ENCODE measurements at regions not wholly inside any gene's neighbourhood (a gene's known extent, or its start where the extent isn't known, plus 50 kb on each side); places are given as distances from the start of the nearest gene placed in this dataset.

- no peak for ATAC-seq
- DNase-seq, result no peak
- H3K36me3 ChIP-seq (ENCODE audit: low read depth), result no peaks in the 10 kb centered on the region
- no peak for TF ChIP-seq CTCF (IDR thresholded peaks at IDR 0.05)
- H3K4me1 ChIP-seq (ENCODE audit: low read depth), result no peaks in the 10 kb centered on the region
- no peaks in the 10 kb centered on the region for H3K9me3 ChIP-seq
- intact Hi-C loops (cut with DNase I, micrococcal nuclease), result no loop called here
- H3K4me3 ChIP-seq, result no peak overlapping the region
These were observed 57.6 kb downstream of the SMIM38 start for GRCh38 chr11:69213316-69213715.

- intact Hi-C loops (cut with DNase I, micrococcal nuclease), result no loop called here
- ATAC-seq, result no peak
- no peak for TF ChIP-seq CTCF (IDR thresholded peaks at IDR 0.05)
These were observed 58.2 kb downstream of the SMIM38 start for GRCh38 chr11:69213964-69214363.

GRCh38 chr11:69215216-69215615 is 59.5 kb downstream of the SMIM38 start:
- H3K4me1 ChIP-seq (ENCODE audit: low read depth), result no peaks in the 10 kb centered on the region
- ATAC-seq (no peak), DNase-seq (no peak)
- intact Hi-C loops (cut with DNase I, micrococcal nuclease), result no loop called here
- TF ChIP-seq CTCF (IDR thresholded peaks at IDR 0.05), result no peak
- no peak overlapping the region for H3K4me3 ChIP-seq
- H3K36me3 ChIP-seq (ENCODE audit: low read depth), result no peaks in the 10 kb centered on the region
- no peaks in the 10 kb centered on the region for H3K9me3 ChIP-seq

More at GRCh38 chr11:69213964-69214363, 58.2 kb downstream of the SMIM38 start:
- H3K4me1 ChIP-seq (ENCODE audit: low read depth), result no peaks in the 10 kb centered on the region
- DNase-seq, result no peak
- no peak overlapping the region for H3K4me3 ChIP-seq
- H3K9me3 ChIP-seq, result no peaks in the 10 kb centered on the region
- no peaks in the 10 kb centered on the region for H3K36me3 ChIP-seq (ENCODE audit: low read depth)

- peak; percentile 73 for ATAC-seq
- DNase-seq, result peak in 1 of 3 donors; percentile 12
- H3K4me3 ChIP-seq, result no peak overlapping the region
These were observed 60.2 kb downstream of the SMIM38 start for GRCh38 chr11:69215784-69216415.

GRCh38 chr11:69216647-69217051 is 60.9 kb downstream of the SMIM38 start:
- Histone ChIP-seq H3K36me3 (ENCODE audit: low read depth) (no peaks in the 10 kb centered on the region), H3K4me1 (ENCODE audit: low read depth) (no peaks in the 10 kb centered on the region), H3K4me3 (no peak overlapping the region), H3K9me3 (no peaks in the 10 kb centered on the region)
- ATAC-seq (no peak), DNase-seq (no peak)
- intact Hi-C loops (cut with DNase I, micrococcal nuclease), result no loop called here
- no peak for TF ChIP-seq CTCF (IDR thresholded peaks at IDR 0.05)

More at GRCh38 chr11:69215784-69216415, 60.2 kb downstream of the SMIM38 start:
- intact Hi-C loops (cut with DNase I, micrococcal nuclease), result no loop called here
- no peaks in the 10 kb centered on the region for H3K4me1 ChIP-seq (ENCODE audit: low read depth)
- no peaks in the 10 kb centered on the region for H3K36me3 ChIP-seq (ENCODE audit: low read depth)
- TF ChIP-seq CTCF (IDR thresholded peaks at IDR 0.05), result no peak
- H3K9me3 ChIP-seq, result no peaks in the 10 kb centered on the region
